Progenitor cell of endocrine pancreas (in vitro differentiated cells): ENCODE measurements at regions not wholly inside any gene's neighbourhood (a gene's known extent, or its start where the extent isn't known, plus 50 kb on each side); places are given as distances from the start of the nearest gene placed in this dataset.

Experiments
- DNase-seq: peaks from one replicate; pipeline ENCODE4 v3.0.0; 2021; ENCODE audit warnings: low spot score; ENCODE audit not compliant: unreplicated experiment
- H3K27ac Mint-ChIP-seq: 2 replicates; pipeline ENCODE4 v1.8.0; 2021; ENCODE audit warnings: mild to moderate bottlenecking, moderate library complexity, mixed read lengths
- H3K27me3 Mint-ChIP-seq: 2 replicates; pipeline ENCODE4 v1.8.0; 2021; ENCODE audit warnings: mixed read lengths
- H3K36me3 Mint-ChIP-seq: 2 replicates; pipeline ENCODE4 v1.8.0; 2022; ENCODE audit warnings: mixed read lengths; ENCODE audit not compliant: insufficient read depth
- H3K4me1 Mint-ChIP-seq: 2 replicates; pipeline ENCODE4 v1.8.0; 2021; ENCODE audit warnings: low read depth, mixed read lengths
- H3K4me3 Mint-ChIP-seq: 2 replicates; pipeline ENCODE4 v1.8.0; 2021; ENCODE audit warnings: low read depth, mild to moderate bottlenecking, moderate library complexity, mixed read lengths
- H3K9me3 Mint-ChIP-seq: 2 replicates; pipeline ENCODE4 v1.8.0; 2021; ENCODE audit warnings: low read depth, mixed read lengths
- CTCF ChIP-seq: fragments of 200-600 bp; sonication (generic); IDR thresholded peaks from one replicate; pipeline ENCODE4 v1.5.0; 2021; ENCODE audit warnings: antibody characterized with exemption, mild to moderate bottlenecking; ENCODE audit not compliant: unreplicated experiment

DNA sequence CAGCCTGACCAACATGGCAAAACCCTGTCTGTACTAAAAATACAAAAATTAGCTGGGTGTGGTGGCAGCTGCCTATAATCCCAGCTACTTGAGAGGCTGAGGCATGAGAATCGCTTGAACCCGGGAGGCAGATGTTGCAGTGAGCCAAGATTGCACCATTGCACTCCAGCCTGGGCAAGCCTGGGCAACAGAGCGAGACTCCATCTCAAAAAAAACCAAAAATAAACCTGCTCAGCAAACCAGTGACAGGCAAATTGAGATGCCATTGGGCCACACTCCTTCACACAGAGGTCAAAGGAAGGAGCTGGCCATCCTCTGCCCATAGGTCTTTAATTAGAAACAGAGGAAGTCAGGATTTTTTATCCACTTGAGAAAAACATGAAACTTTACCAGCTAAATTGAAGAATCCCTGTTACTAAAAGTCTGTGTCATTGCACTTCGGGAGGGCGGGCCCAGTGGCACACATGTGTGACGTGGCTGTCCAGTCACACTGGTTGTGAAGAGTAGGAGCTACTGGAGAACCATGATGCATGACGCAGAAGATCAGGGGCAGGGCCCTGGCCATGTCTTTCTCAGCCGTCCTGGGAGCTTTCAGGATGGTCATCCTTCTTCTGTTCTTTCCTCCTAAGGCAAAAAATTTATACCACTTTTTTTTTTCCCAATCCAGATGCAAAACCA lies 118.3 kb upstream of the ZNF438 start:
- Mint-ChIP-seq H3K27ac (no peak overlapping the region), H3K36me3 (no peaks in the 10 kb centered on the region)
- TF ChIP-seq CTCF = no peak

GRCh38 chr10:31151301-31151700 lies 119.6 kb upstream of the ZNF438 start:
- no peak for TF ChIP-seq CTCF
- H3K27me3 Mint-ChIP-seq = no peaks in the 10 kb centered on the region
- no peaks in the 10 kb centered on the region for H3K9me3 Mint-ChIP-seq
- no peak for DNase-seq
- no peaks in the 10 kb centered on the region for H3K4me1 Mint-ChIP-seq
- no peaks in the 10 kb centered on the region for H3K36me3 Mint-ChIP-seq
- H3K27ac Mint-ChIP-seq = no peak overlapping the region
- no peak overlapping the region for H3K4me3 Mint-ChIP-seq

More for the DNA sequence above, 118.3 kb upstream of the ZNF438 start:
- Mint-ChIP-seq H3K4me1 (no peaks in the 10 kb centered on the region), H3K27me3 (no peaks in the 10 kb centered on the region), H3K4me3 (no peak overlapping the region), H3K9me3 (no peaks in the 10 kb centered on the region)
- no peak for DNase-seq

GRCh38 chr10:31152421-31153135 lies 120.9 kb upstream of the ZNF438 start:
- Mint-ChIP-seq H3K9me3 (no peaks in the 10 kb centered on the region), H3K36me3 (no peaks in the 10 kb centered on the region), H3K27ac (no peak overlapping the region), H3K4me1 (no peaks in the 10 kb centered on the region), H3K27me3 (no peaks in the 10 kb centered on the region), H3K4me3 (no peak overlapping the region)
- DNase-seq = no peak
- no peak for TF ChIP-seq CTCF

DNA sequence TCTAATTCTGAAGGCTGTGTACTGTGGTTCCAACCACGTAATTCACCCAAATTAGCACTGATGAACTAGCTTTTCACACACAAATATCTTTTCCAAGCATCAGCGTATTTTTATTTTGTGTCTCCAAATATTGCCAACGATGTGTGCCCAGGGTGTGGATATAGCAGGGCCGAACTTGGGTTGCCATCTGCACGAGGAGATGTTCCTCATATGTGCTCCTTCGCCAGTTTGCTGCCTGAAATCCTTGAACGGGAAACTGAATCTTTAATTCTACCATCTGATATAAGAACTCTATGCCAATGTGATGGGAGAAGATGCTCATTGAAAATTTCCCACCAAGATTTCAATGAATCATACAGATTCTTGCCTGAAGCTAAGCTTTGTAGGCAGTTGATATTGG lies 121.5 kb upstream of the ZNF438 start:
- H3K4me1 Mint-ChIP-seq = no peaks in the 10 kb centered on the region
- no peak overlapping the region for H3K4me3 Mint-ChIP-seq
- no peak for DNase-seq
- no peaks in the 10 kb centered on the region for H3K9me3 Mint-ChIP-seq
- H3K27ac Mint-ChIP-seq = no peak overlapping the region
- no peaks in the 10 kb centered on the region for H3K27me3 Mint-ChIP-seq
- no peaks in the 10 kb centered on the region for H3K36me3 Mint-ChIP-seq
- no peak for TF ChIP-seq CTCF

DNA sequence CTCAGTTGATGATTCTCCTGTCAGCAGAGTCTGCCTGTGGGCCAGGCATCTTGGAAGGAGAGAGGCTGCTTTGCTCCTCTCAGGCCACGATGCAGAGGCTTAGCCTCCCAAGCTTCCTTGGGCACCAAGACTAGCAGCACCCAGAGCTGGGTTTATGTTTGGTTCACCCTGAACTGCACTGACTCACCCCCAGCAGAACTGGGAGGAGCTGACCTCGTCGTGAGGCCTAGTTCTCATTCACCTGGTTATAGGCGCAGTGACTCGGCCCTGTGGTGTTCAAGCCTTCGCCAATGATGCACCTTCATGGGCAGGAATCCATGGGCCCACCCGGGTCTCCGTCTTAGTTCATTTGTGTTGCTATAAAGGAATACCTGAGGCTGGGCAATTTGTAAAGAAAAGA lies 122.0 kb upstream of the ZNF438 start:
- no peaks in the 10 kb centered on the region for H3K9me3 Mint-ChIP-seq
- H3K36me3 Mint-ChIP-seq = no peaks in the 10 kb centered on the region
- H3K4me3 Mint-ChIP-seq = no peak overlapping the region
- no peaks in the 10 kb centered on the region for H3K27me3 Mint-ChIP-seq
- no peak overlapping the region for H3K27ac Mint-ChIP-seq
- no peak for TF ChIP-seq CTCF
- DNase-seq = no peak
- H3K4me1 Mint-ChIP-seq = no peaks in the 10 kb centered on the region
